ENCODE measurements at regions not wholly inside any gene's neighbourhood (a gene's known extent, or its start where the extent isn't known, plus 50 kb on each side); places are given as distances from the start of the nearest gene placed in this dataset.

- whole genome bisulfite sequencing, 2 donors = 56 to 58% methylated on average over 6 of the region's 6 CpGs
- intact Hi-C loops (cut with DNase I) = no loop called here
- no peak overlapping the region for H3K4me3 ChIP-seq
- no peaks in the 10 kb centered on the region for H3K9me3 ChIP-seq
- peak overlapping the region in 1 of 4 donors; percentile 22 for H3K27ac ChIP-seq
- H3K36me3 ChIP-seq = no peaks in the 10 kb centered on the region
- TF ChIP-seq POLR2A (IDR thresholded peaks at IDR 0.05) (no peak), POLR2AphosphoS5 (IDR thresholded peaks at IDR 0.05) (peak in 1 of 4 donors; percentile 8), EP300 (IDR thresholded peaks at IDR 0.05) (no peak)
- TF ChIP-seq, protein P1, sequence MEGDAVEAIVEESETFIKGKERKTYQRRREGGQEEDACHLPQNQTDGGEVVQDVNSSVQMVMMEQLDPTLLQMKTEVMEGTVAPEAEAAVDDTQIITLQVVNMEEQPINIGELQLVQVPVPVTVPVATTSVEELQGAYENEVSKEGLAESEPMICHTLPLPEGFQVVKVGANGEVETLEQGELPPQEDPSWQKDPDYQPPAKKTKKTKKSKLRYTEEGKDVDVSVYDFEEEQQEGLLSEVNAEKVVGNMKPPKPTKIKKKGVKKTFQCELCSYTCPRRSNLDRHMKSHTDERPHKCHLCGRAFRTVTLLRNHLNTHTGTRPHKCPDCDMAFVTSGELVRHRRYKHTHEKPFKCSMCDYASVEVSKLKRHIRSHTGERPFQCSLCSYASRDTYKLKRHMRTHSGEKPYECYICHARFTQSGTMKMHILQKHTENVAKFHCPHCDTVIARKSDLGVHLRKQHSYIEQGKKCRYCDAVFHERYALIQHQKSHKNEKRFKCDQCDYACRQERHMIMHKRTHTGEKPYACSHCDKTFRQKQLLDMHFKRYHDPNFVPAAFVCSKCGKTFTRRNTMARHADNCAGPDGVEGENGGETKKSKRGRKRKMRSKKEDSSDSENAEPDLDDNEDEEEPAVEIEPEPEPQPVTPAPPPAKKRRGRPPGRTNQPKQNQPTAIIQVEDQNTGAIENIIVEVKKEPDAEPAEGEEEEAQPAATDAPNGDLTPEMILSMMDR (IDR thresholded peaks at IDR 0.05) = no peak
- H3K27me3 ChIP-seq = no peaks in the 10 kb centered on the region
- H3K4me1 ChIP-seq = peaks cover 0 to 37% (median 19%) of the 10 kb centered on the region in 4 donors
- no peak for DNase-seq
Measured at GRCh38 chr9:110066929-110067716, 140.8 kb downstream of the C9orf152 start.

DNA sequence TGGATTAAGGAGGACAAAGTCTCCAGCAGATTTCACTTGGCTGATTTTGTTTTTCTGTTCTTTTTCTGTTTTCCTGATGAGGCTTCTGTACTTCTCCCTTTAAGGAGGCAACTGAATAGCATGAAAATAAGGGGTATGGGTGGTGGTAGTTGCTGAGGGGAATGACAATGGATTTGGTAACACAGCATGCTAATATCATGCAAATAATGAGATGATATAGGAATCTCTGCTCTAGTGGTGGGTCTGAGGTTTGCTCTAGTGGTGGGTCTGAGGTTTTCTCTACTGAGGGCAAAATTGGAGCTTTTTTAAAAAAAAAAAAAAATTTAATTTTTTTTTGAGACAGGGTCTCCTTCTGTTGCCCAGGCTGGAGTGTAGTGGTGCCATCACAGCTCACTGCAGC, 139.7 kb downstream of the C9orf152 start:
- Histone ChIP-seq H3K27ac (peak overlapping the region in 1 of 4 donors; percentile 12), H3K4me3 (no peak overlapping the region), H3K36me3 (no peaks in the 10 kb centered on the region), H3K27me3 (no peaks in the 10 kb centered on the region), H3K4me1 (peaks cover 0 to 45% (median 23%) of the 10 kb centered on the region in 4 donors), H3K9me3 (no peaks in the 10 kb centered on the region)
- no peak for TF ChIP-seq POLR2A (IDR thresholded peaks at IDR 0.05)
- TF ChIP-seq POLR2AphosphoS5 (IDR thresholded peaks at IDR 0.05) = no peak
- TF ChIP-seq EP300 (IDR thresholded peaks at IDR 0.05) = no peak
- TF ChIP-seq, protein P1 (IDR thresholded peaks at IDR 0.05) = no peak
- intact Hi-C loops (cut with DNase I) = no loop called here
- no peak for DNase-seq

DNA sequence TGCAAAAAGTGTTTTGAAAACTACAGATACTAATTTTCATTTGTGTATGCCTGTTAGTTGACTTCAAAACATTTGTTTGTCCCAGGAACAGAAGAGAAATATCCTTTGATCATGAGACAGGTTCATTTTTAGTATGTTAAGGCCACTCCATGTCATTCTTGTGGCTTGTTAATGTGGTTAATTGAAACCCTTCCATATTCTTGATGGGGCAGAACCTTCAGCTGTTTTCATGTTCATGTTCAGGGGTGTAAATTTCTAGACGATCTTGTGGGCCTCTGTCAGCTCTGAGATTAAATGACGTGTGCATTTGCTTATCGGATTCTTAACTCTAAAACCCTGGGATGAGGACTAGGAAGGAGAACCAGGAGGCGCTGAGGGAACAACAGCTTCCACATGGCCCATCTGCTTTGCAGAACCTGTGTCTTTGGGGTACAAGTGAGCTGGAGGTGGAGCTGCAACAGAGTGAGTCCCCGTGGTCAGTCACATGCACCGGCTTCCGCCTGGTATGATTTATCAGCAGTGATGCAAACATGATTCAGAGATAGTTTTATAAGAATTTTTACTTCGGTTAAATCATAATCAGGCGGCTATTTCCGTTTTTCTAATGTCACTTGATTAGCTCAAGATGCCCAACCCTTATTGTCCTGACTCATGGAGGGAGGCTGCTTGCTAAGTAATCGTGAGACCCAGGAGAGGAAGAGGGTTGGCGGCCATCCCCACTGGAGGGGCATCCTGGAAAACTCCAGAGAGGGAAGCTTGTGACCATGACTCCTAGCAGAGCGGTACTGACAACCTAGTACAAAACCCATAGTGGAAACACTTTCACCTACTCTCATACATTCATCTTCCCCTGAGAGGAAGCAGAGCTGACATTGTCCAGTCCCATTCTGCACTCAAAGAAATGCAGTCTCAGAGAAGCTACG, 138.4 kb downstream of the C9orf152 start:
- Histone ChIP-seq H3K27me3 (no peaks in the 10 kb centered on the region), H3K36me3 (no peaks in the 10 kb centered on the region), H3K4me3 (peak overlapping the region in 1 of 4 donors; percentile 7), H3K9me3 (no peaks in the 10 kb centered on the region), H3K4me1 (peaks cover 0 to 46% (median 23%) of the 10 kb centered on the region in 4 donors), H3K27ac (peak overlapping the region; percentile 14 to 64 (median 50))
- DNase-seq = peak; percentile 78
- TF ChIP-seq POLR2AphosphoS5 (IDR thresholded peaks at IDR 0.05) (peak; percentile 35 to 89 (median 84)), EP300 (IDR thresholded peaks at IDR 0.05) (peak in 2 of 4 donors; percentile 62 to 63)
- TF ChIP-seq, protein P1 (IDR thresholded peaks at IDR 0.05) = no peak
- WGBS, 2 donors = 77 to 83% methylated on average over 14 of the region's 14 CpGs
- intact Hi-C loops (cut with DNase I) = no loop called here

GRCh38 chr9:110072597-110073355, 135.2 kb downstream of the C9orf152 start:
- no peaks in the 10 kb centered on the region for H3K9me3 ChIP-seq
- H3K27ac ChIP-seq = peak overlapping the region in 2 of 4 donors; percentile 9 to 18
- H3K4me1 ChIP-seq = peaks cover 0 to 28% (median 17%) of the 10 kb centered on the region in 4 donors
- no peak for DNase-seq
- H3K36me3 ChIP-seq = no peaks in the 10 kb centered on the region
- intact Hi-C loops (cut with DNase I) = no loop called here
- TF ChIP-seq, protein P1 (IDR thresholded peaks at IDR 0.05) = no peak
- TF ChIP-seq POLR2A (IDR thresholded peaks at IDR 0.05) (no peak), POLR2AphosphoS5 (IDR thresholded peaks at IDR 0.05) (no peak), EP300 (IDR thresholded peaks at IDR 0.05) (no peak)
- H3K4me3 ChIP-seq = no peak overlapping the region
- no peaks in the 10 kb centered on the region for H3K27me3 ChIP-seq
- 83 to 91% methylated on average over 5 of the region's 5 CpGs for WGBS, 2 donors
